ENCODE measurements at regions not wholly inside any gene's neighbourhood (a gene's known extent, or its start where the extent isn't known, plus 50 kb on each side); places are given as distances from the start of the nearest gene placed in this dataset.
"Not testable (repeated sequence)": the region's sequence is repeated elsewhere in the genome, so short reads cannot be mapped to it uniquely, and the experiment has no call there.

GRCh38 chr18:58805467-58806187 is 59.0 kb upstream of the ZNF532 start:
- TF ChIP-seq CTCF (IDR thresholded peaks at IDR 0.05; ENCODE audit: insufficient read depth, low read length, severe bottlenecking), result no peak
- Histone ChIP-seq H3K36me3 (ENCODE audit: control insufficient read depth, insufficient read depth, low read length) (no peaks in the 10 kb centered on the region), H3K27me3 (ENCODE audit: control insufficient read depth, insufficient read depth, low read length) (no peaks in the 10 kb centered on the region), H3K4me3 (ENCODE audit: low read depth, low read length) (no peak overlapping the region)
- no peak for FAIRE-seq
- DNase-seq (ENCODE audit: low read depth), result peak; percentile 31

GRCh38 chr18:58806826-58807714 is 57.6 kb upstream of the ZNF532 start:
- no peaks in the 10 kb centered on the region for H3K36me3 ChIP-seq (ENCODE audit: control insufficient read depth, insufficient read depth, low read length)
- no peaks in the 10 kb centered on the region for H3K27me3 ChIP-seq (ENCODE audit: control insufficient read depth, insufficient read depth, low read length)
- FAIRE-seq (no peak), DNase-seq (ENCODE audit: low read depth) (no peak)
- H3K4me3 ChIP-seq (ENCODE audit: low read depth, low read length), result no peak overlapping the region
- TF ChIP-seq CTCF (IDR thresholded peaks at IDR 0.05; ENCODE audit: insufficient read depth, low read length, severe bottlenecking), result no peak

DNA sequence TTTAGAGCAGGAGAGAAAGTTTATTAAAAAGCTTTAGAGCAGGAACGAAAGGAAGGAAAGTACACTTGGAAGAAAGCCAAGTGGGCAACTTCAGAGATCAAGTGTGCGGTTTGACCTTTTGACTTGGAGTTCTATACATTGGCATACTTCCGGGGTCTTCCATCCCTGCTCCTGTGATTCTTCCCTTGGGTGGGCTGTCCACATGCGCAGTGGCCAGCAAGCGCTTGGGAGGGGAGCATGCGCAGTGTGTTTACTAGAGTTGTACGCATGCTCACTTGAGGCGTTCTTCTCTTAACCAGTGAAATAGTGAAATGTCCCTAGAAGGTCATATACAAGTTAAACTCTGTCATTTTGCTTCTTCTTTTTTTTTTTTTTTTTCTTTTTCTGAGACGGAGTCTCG is 56.9 kb upstream of the ZNF532 start:
- H3K27me3 ChIP-seq (ENCODE audit: control insufficient read depth, insufficient read depth, low read length), result no peaks in the 10 kb centered on the region
- no peak for TF ChIP-seq CTCF (IDR thresholded peaks at IDR 0.05; ENCODE audit: insufficient read depth, low read length, severe bottlenecking)
- no peak for FAIRE-seq
- no peaks in the 10 kb centered on the region for H3K36me3 ChIP-seq (ENCODE audit: control insufficient read depth, insufficient read depth, low read length)
- no peak overlapping the region for H3K4me3 ChIP-seq (ENCODE audit: low read depth, low read length)
- no peak for DNase-seq (ENCODE audit: low read depth)

DNA sequence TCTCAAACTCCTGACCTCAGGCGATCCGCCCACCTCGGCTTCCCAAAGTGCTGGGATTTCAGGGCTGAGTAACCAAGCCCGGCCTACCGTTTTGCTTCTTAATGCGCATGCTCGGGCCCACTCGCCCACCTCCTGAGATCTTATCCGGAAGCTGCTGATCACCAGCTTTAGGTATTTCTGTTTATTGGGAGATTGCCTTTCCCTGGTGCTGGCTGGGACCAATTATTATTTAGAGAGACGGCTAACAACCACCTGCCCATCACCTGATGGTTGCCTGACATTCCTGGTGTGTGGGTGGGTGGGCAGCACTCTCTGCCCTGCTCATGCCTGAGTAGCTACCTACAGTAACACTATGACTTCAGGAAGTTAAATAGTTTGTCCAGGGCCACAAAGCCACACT is 56.3 kb upstream of the ZNF532 start:
- Histone ChIP-seq H3K4me3 (ENCODE audit: low read depth, low read length) (no peak overlapping the region), H3K36me3 (ENCODE audit: control insufficient read depth, insufficient read depth, low read length) (no peaks in the 10 kb centered on the region), H3K27me3 (ENCODE audit: control insufficient read depth, insufficient read depth, low read length) (no peaks in the 10 kb centered on the region)
- TF ChIP-seq CTCF (IDR thresholded peaks at IDR 0.05; ENCODE audit: insufficient read depth, low read length, severe bottlenecking), result no peak
- no peak for FAIRE-seq
- no peak for DNase-seq (ENCODE audit: low read depth)

GRCh38 chr18:58811859-58812258 is 52.8 kb upstream of the ZNF532 start:
- not testable (repeated sequence) for H3K4me3 ChIP-seq (ENCODE audit: low read depth, low read length); DNase-seq (ENCODE audit: low read depth); H3K36me3 ChIP-seq (ENCODE audit: control insufficient read depth, insufficient read depth, low read length); FAIRE-seq; H3K27me3 ChIP-seq (ENCODE audit: control insufficient read depth, insufficient read depth, low read length)

- FAIRE-seq (no peak), DNase-seq (ENCODE audit: low read depth) (no peak)
- H3K27me3 ChIP-seq (ENCODE audit: control insufficient read depth, insufficient read depth, low read length), result no peaks in the 10 kb centered on the region
- H3K4me3 ChIP-seq (ENCODE audit: low read depth, low read length), result no peak overlapping the region
- no peak for TF ChIP-seq CTCF (IDR thresholded peaks at IDR 0.05; ENCODE audit: insufficient read depth, low read length, severe bottlenecking)
- no peaks in the 10 kb centered on the region for H3K36me3 ChIP-seq (ENCODE audit: control insufficient read depth, insufficient read depth, low read length)
These were observed 51.6 kb upstream of the ZNF532 start for GRCh38 chr18:58813105-58813504.
